HepG2 (cell line): ENCODE measurements at regions not wholly inside any gene's neighbourhood (a gene's known extent, or its start where the extent isn't known, plus 50 kb on each side); places are given as distances from the start of the nearest gene placed in this dataset.

Experiments
- BATF2 ChIP-seq: sonication (generic); formaldehyde crosslinking; IDR thresholded peaks from 2 replicates; pipeline ENCODE4 v1.8.0; 2022; ENCODE audit warnings: mild to moderate bottlenecking, missing genetic modification reagents, moderate library complexity
- KDM4B ChIP-seq: sonication (generic); formaldehyde crosslinking; IDR thresholded peaks from 2 replicates; pipeline ENCODE4 v1.4.0; 2020; ENCODE audit warnings: missing genetic modification reagents
- KMT2B ChIP-seq: IDR thresholded peaks from 2 replicates; pipeline ENCODE4 v1.6.1; 2016; ENCODE audit warnings: missing genetic modification reagents, missing compliant biosample characterization
- NFKBIZ ChIP-seq: IDR thresholded peaks from 2 replicates; pipeline ENCODE4 v1.6.1; 2018; ENCODE audit warnings: missing genetic modification reagents, missing compliant biosample characterization
- PAXIP1 ChIP-seq: sonication (generic); formaldehyde crosslinking; conservative IDR thresholded peaks from 2 replicates; pipeline ENCODE4 v1.4.0; 2020; ENCODE audit warnings: mild to moderate bottlenecking, missing genetic modification reagents, moderate library complexity
- RELA ChIP-seq: sonication (generic); formaldehyde crosslinking; IDR thresholded peaks from 2 replicates; pipeline ENCODE4 v1.4.0; 2020; ENCODE audit warnings: missing genetic modification reagents
- REST ChIP-seq, 2 experiments: IDR thresholded peaks; 2 replicates each; pipeline ENCODE4 v1.6.1; 2011 to 2012; ENCODE audit warnings: low read length in 2 of 2, borderline replicate concordance in 1 of 2, low read depth in 1 of 2, mild to moderate bottlenecking in 1 of 2, moderate library complexity in 1 of 2
- SOX6 ChIP-seq, 2 experiments: fragments of 450-650 bp in 1 of 2; sonication (generic) in 1 of 2; formaldehyde crosslinking in 1 of 2; IDR thresholded peaks; 2 replicates each; pipeline versions ENCODE4 v1.4.0 to v1.6.1; 2017 to 2020; ENCODE audit warnings: antibody characterized with exemption in 1 of 2, mild to moderate bottlenecking in 1 of 2, missing genetic modification reagents in 1 of 2
- TBL1XR1 ChIP-seq: fragments of 150-350 bp; IDR thresholded peaks from 2 replicates; pipeline ENCODE4 v1.6.1; 2014; ENCODE audit warnings: borderline replicate concordance, low read length; ENCODE audit not compliant: partially characterized antibody
- ZNF280B ChIP-seq: sonication (generic); formaldehyde crosslinking; IDR thresholded peaks from 2 replicates; pipeline ENCODE4 v1.5.0; 2020; ENCODE audit warnings: missing genetic modification reagents, mild to moderate bottlenecking, borderline replicate concordance
- ZNF318 ChIP-seq: sonication (generic); formaldehyde crosslinking; IDR thresholded peaks from 2 replicates; pipeline ENCODE4 v1.4.0; 2020; ENCODE audit warnings: mild to moderate bottlenecking, missing genetic modification reagents

GRCh38 chr10:59107147-59107546, 69.3 kb upstream of the PHYHIPL start (continued):
- TF ChIP-seq PAXIP1 (peak; percentile 57), BATF2 (CRISPR knock-in tag) (no peak), RELA (CRISPR knock-in tag) (no peak), ZNF318 (no peak), KDM4B (CRISPR knock-in tag) (no peak), NFKBIZ (CRISPR knock-in tag) (no peak), SOX6 (IDR thresholded peaks at IDR 0.05) (no peak), SOX6 (CRISPR knock-in tag; IDR thresholded peaks at IDR 0.05) (peak; percentile 48; the same call in 1 of the 2 replicates), KMT2B (CRISPR knock-in tag) (no peak), ZNF280B (CRISPR knock-in tag) (no peak), REST (IDR thresholded peaks at IDR 0.05; ENCODE audit: borderline replicate concordance in 1 of 2, low read depth in 1 of 2, low read length in 2 of 2) (no peak), TBL1XR1 (no peak)
